ENCODE measurements at regions not wholly inside any gene's neighbourhood (a gene's known extent, or its start where the extent isn't known, plus 50 kb on each side); places are given as distances from the start of the nearest gene placed in this dataset.

GRCh38 chr2:31813016-31813415 is 197.8 kb downstream of the MEMO1 start:
- no peak for TF ChIP-seq CTCF (IDR thresholded peaks at IDR 0.05)
- no peak for TF ChIP-seq POLR2AphosphoS5 (IDR thresholded peaks at IDR 0.05)
